ENCODE measurements at regions not wholly inside any gene's neighbourhood (a gene's known extent, or its start where the extent isn't known, plus 50 kb on each side); places are given as distances from the start of the nearest gene placed in this dataset.

GRCh38 chr15:34647569-34648293, 64.3 kb upstream of the GOLGA8B start:
- H3K79me2 ChIP-seq (ENCODE audit: insufficient read depth, low read length): no peaks in the 10 kb centered on the region
- H3K4me2 ChIP-seq (ENCODE audit: low read depth, low read length): no peak overlapping the region
- H3K9me3 ChIP-seq (ENCODE audit: low read length): no peaks in the 10 kb centered on the region
- 0% methylated on average over 2 of the region's 2 CpGs for WGBS (ENCODE audit: low lambda C conversion rate)
- no peaks in the 10 kb centered on the region for H4K20me1 ChIP-seq (ENCODE audit: insufficient read depth, low read length)
- no peak for DNase-seq (ENCODE audit: low spot score)
- ChIA-PET CTCF (ENCODE audit: low intra/inter-chr PET ratio, low total read pairs) (no interaction called here), POLR2A (no interaction called here)
- ATAC-seq: no peak
- FAIRE-seq: no peak
- no peak for TF ChIP-seq ZNF607 (CRISPR knock-in tag; IDR thresholded peaks at IDR 0.05; ENCODE audit: borderline replicate concordance)
- no peak for TF ChIP-seq CENPX (CRISPR knock-in tag; IDR thresholded peaks at IDR 0.05)
- TF ChIP-seq HNF4A (CRISPR knock-in tag; IDR thresholded peaks at IDR 0.05): no peak
- TF ChIP-seq RNF219 (CRISPR knock-in tag; IDR thresholded peaks at IDR 0.05): no peak
- no peaks in the 10 kb centered on the region for H3K36me3 ChIP-seq (replicated peaks in 1 of 2; ENCODE audit: control insufficient read depth in 1 of 2, insufficient read depth in 2 of 2, low read length in 2 of 2)
- H3K9ac ChIP-seq (ENCODE audit: insufficient read depth, low read depth, low read length): no peak overlapping the region
- in situ Hi-C loops (cut with HindIII; ENCODE audit: extremely low pct_ligation_motif_present, low pct_unique_long_range_greater_than_20kb): no loop called here
- H3K4me3 ChIP-seq (replicated peaks in 1 of 3; ENCODE audit: insufficient read depth in 1 of 3, low read depth in 2 of 3, low read length in 3 of 3): no peak overlapping the region
- no peak overlapping the region for H2AFZ ChIP-seq (ENCODE audit: low read length)
- H3K27me3 ChIP-seq (ENCODE audit: control insufficient read depth in 1 of 2, insufficient read depth in 2 of 2, low read length in 2 of 2): peaks cover 0 to 4% of the 10 kb centered on the region in 2 experiments; a peak in 1 of 5 replicates
- intact Hi-C loops (cut with micrococcal nuclease; ENCODE audit: unreplicated experiment): no loop called here
- H3K27ac ChIP-seq (ENCODE audit: extremely low read length, insufficient read depth, low read length): no peak overlapping the region
- no peaks in the 10 kb centered on the region for H3K4me1 ChIP-seq (ENCODE audit: insufficient read depth, low read length)
- no TSS peak for BruUV-seq (replicated peaks)

DNA sequence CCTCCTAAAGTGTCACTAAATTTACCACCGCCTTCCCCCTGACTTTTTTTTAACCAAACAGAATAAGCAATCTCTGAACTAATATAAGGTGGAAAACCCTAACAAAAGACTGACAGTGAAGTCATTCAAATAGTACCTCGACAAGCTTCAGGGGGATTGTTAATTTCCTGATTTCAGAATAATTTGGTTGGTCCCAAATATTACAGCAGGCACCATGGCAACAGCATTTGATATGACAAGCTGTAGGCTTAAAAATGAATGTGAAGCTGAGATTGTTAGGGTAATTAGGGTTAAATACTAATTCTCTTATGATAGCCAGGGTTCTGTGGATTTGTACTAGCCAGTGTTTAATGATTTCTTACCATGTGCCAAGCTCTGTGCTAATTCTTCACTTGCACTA, 63.5 kb upstream of the GOLGA8B start:
- Histone ChIP-seq H3K27ac (ENCODE audit: extremely low read length, insufficient read depth, low read length) (no peak overlapping the region), H3K9ac (ENCODE audit: insufficient read depth, low read depth, low read length) (no peak overlapping the region), H3K36me3 (replicated peaks in 1 of 2; ENCODE audit: control insufficient read depth in 1 of 2, insufficient read depth in 2 of 2, low read length in 2 of 2) (no peaks in the 10 kb centered on the region), H3K4me3 (replicated peaks in 1 of 3; ENCODE audit: insufficient read depth in 1 of 3, low read depth in 2 of 3, low read length in 3 of 3) (no peak overlapping the region), H4K20me1 (ENCODE audit: insufficient read depth, low read length) (no peaks in the 10 kb centered on the region), H3K4me1 (ENCODE audit: insufficient read depth, low read length) (no peaks in the 10 kb centered on the region), H3K9me3 (ENCODE audit: low read length) (no peaks in the 10 kb centered on the region), H2AFZ (ENCODE audit: low read length) (no peak overlapping the region), H3K79me2 (ENCODE audit: insufficient read depth, low read length) (no peaks in the 10 kb centered on the region), H3K27me3 (ENCODE audit: control insufficient read depth in 1 of 2, insufficient read depth in 2 of 2, low read length in 2 of 2) (peaks cover 0 to 4% of the 10 kb centered on the region in 2 experiments; a peak in 1 of 5 replicates), H3K4me2 (ENCODE audit: low read depth, low read length) (no peak overlapping the region)
- 2% methylated on average over 2 of the region's 2 CpGs for WGBS (ENCODE audit: low lambda C conversion rate)
- in situ Hi-C loops (cut with HindIII; ENCODE audit: extremely low pct_ligation_motif_present, low pct_unique_long_range_greater_than_20kb): no loop called here
- CTCF ChIA-PET (ENCODE audit: low intra/inter-chr PET ratio, low total read pairs): no interaction called here
- no peak for ATAC-seq
- no TSS peak for BruUV-seq (replicated peaks)
- POLR2A ChIA-PET: no interaction called here
- TF ChIP-seq ZNF234 (CRISPR knock-in tag; conservative IDR thresholded peaks at IDR 0.05): no peak
- no peak for TF ChIP-seq FOXO1 (CRISPR knock-in tag; IDR thresholded peaks at IDR 0.05)
- intact Hi-C loops (cut with micrococcal nuclease; ENCODE audit: unreplicated experiment): no loop called here
- DNase-seq (ENCODE audit: low spot score): no peak
- no peak for FAIRE-seq
